ENCODE measurements at regions not wholly inside any gene's neighbourhood (a gene's known extent, or its start where the extent isn't known, plus 50 kb on each side); places are given as distances from the start of the nearest gene placed in this dataset.
"Not testable (repeated sequence)": the region's sequence is repeated elsewhere in the genome, so short reads cannot be mapped to it uniquely, and the experiment has no call there.

GRCh38 chr4:79266136-79266535, 59.7 kb downstream of the NAA11 start:
- DNase-seq (ENCODE audit: low read depth in 2 of 2) = no peak

GRCh38 chr4:79259242-79259641, 66.6 kb downstream of the NAA11 start:
- no peak for DNase-seq (ENCODE audit: low read depth in 2 of 2)

GRCh38 chr4:79258614-79259176, 67.2 kb downstream of the NAA11 start:
- DNase-seq (ENCODE audit: low read depth in 2 of 2) = no peak

GRCh38 chr4:79257953-79258613, 67.8 kb downstream of the NAA11 start:
- DNase-seq (ENCODE audit: low read depth in 2 of 2) = no peak

- DNase-seq (ENCODE audit: low read depth in 2 of 2) = no peak
These were observed 70.1 kb downstream of the NAA11 start for GRCh38 chr4:79255793-79256192.

GRCh38 chr4:79253924-79254323, 71.9 kb downstream of the NAA11 start:
- DNase-seq (ENCODE audit: low read depth in 2 of 2) = no peak

DNA sequence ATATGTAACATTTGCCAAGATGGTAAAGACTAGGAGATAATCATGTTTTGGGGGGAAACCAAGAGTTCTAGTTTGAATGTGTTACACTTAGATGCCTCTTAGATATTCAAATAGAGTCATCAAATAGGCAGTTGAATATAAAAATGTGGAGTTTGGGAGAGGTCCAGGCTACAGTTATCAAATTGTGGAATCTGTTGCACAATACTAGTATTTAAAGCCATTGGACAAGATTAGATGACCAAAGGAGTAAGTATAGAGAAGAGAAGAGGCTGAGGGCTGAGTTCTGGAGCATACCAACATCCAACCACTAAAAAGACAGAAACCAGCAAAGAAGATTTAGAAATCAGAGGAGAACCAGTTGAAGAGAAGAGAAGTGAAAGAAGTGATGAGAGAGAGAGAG, 72.7 kb downstream of the NAA11 start:
- no peak for DNase-seq (ENCODE audit: low read depth in 2 of 2)

DNA sequence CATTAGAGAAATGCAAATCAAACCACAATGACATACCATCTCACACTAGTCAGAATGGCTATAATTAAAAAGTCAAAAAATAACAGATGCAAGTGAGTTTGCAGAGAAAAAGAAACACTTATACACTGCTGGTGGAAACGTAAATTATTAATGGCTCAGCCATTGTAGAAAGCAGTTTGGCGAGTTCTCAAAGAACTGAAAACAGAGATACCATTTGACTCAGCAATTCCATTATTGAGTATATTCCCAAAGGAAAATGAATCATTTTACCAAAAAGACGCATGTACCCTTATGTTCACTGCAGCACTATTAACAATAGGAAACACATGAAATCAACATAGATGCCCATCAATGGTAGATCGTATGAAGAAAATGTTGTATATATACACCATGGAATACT, 75.0 kb downstream of the NAA11 start:
- no peak for DNase-seq (ENCODE audit: low read depth in 2 of 2)

DNA sequence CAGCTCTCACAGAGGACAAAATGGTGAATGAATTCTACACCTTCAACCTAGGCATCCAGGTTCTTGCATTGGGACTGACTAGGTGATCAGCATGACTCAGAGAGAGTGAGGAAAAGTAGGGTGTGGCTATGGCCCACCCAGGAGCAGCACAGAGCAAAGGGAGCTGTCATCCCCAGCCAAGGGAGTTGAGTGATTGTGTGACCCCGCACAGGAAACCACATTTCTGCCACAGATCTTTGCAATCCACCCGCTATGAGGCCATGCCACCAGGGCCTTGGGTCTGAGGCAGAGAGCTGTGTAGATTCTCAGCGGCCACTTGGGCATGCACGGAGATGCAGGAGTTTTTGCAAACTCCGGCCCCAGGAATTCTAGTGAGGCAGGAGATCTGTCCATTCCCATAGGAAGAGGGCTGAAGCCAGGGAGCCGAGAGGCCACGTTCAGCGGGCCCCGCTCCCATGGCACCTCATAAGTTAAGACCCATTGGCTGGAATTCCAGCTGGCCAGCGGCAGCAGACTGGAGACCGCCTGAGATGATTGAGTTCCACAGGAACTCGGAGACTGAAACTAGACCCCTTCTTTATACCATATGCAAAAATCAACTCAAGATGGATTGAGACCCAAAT, 75.9 kb downstream of the NAA11 start:
- DNase-seq (ENCODE audit: low read depth in 2 of 2) = no peak

DNA sequence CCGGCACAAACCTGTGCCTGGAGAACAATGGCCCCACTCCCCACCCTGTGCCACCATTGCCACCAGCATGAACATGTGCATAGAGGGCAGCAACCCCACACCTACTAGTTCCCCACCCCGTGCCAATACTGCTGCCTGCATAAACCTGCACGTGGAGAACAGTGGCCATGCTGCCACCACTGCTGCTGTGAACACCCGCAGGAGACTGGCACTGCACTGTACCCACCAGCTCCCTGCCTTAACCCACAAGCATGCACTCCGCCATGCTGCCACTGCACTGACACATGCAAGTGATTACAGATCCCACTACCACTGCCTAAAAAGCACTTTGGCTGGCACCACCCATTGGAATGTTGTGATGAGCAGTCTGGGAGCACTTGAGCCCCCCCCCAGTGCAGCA, 77.3 kb downstream of the NAA11 start:
- no peak for DNase-seq (ENCODE audit: low read depth in 2 of 2)

- DNase-seq (ENCODE audit: low read depth in 2 of 2) = no peak
These were observed 78.0 kb downstream of the NAA11 start for GRCh38 chr4:79247695-79248394.

- not testable (repeated sequence) for DNase-seq (ENCODE audit: low read depth in 2 of 2)
These were observed 80.5 kb downstream of the NAA11 start for GRCh38 chr4:79245200-79245940.

DNA sequence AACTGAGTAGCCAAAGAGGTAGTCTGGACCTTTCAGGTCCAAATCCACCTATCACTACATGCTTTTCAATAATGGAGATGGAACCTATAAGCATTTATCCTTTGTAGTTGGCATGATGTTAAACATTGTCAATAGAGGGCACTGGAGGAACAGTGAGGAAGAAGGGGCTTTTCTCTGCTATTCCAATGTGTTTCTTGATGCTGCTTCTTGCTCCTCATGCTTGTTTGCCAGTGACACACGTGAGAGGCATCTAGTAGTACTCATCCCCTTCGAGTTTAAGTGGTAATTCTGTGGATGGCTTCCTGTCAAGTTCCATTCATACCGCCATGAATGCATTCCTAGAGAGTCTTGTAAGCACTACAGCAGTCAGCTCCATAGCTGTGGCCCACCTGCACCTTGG, 84.0 kb downstream of the NAA11 start:
- DNase-seq (ENCODE audit: low read depth in 2 of 2) = no peak

GRCh38 chr4:79237851-79238250, 88.0 kb downstream of the NAA11 start:
- DNase-seq (ENCODE audit: low read depth in 2 of 2) = no peak

DNA sequence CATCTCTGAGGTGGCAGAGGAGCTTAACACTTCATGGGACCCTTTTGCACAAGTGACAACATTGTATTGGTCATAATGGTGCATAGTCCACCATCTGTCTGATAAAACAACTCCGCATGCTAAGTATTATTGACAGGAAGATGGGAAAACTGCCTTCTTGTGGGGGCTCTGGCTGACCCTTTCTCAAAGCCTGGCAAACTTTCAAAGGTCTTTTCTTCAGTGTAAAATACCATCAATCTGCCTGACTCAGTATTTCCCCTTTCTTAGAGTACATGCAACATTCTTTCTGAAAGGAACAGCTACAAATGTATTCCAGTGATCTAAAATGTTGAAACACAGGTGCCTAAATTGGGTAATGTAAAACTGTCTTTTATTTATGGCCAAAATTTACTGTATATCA, 89.1 kb downstream of the NAA11 start:
- DNase-seq (ENCODE audit: low read depth in 2 of 2) = no peak

GRCh38 chr4:79235095-79235494, 90.8 kb downstream of the NAA11 start:
- no peak for DNase-seq (ENCODE audit: low read depth in 2 of 2)

DNA sequence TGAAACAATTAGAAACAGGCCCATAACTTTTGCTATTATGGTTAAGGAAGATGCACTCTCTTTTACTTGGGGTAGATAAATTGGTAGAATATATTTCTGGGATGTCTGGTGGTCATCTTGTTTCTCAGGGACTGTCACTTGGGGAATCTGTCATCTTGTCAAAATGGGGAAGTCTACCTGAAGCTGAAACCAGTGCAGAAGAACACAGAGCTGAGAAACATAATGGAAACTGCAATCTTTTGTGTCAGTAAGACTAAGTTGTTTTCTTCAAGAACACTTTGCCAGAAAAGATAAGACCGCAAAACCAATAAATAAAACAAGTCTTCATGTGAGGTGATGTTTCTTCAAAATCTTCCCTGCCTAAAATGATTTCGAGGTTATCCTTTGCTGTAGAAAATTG, 92.0 kb downstream of the NAA11 start:
- no peak for DNase-seq (ENCODE audit: low read depth in 2 of 2)

DNA sequence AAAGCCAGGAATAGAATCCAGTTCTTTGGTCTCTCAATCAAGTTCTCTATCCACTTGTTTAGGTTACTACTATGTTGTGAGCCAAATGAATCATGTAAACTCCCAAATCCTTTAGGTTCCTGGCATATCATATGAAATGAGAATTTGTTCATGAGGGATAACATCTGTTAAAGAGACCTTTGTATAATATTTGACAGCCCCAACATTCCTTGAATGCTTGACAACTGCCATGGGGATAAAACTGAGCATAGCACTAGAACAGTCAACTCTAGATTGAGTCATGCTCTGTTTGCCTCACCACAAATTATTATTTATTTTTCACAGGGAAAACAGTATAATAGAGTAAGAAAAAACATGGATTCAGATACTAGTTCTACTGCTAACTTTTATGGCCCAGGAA, 93.3 kb downstream of the NAA11 start:
- DNase-seq (ENCODE audit: low read depth in 2 of 2) = no peak

DNA sequence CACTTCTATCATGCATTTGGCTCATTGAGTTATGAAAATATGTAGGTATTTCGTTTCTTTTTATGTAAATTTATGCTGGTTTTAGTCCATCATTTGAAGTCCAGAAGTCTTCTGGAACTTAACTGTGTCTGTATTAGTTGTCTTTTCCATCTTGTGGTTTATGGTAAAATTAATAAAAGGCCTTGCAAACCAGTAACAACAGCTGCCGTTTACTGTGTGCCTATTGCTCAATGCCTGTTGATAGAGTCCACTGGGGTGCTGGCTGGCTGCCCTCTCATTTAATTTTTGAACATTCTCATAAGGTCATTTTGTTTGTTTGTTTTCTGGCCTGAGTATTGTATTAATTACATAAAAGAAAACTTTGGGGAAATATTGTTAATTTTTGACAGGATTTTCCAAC, 98.0 kb downstream of the NAA11 start:
- no peak for DNase-seq (ENCODE audit: low read depth in 2 of 2)

- DNase-seq (ENCODE audit: low read depth in 2 of 2) = no peak
These were observed 100.5 kb downstream of the NAA11 start for GRCh38 chr4:79225360-79225759.

DNA sequence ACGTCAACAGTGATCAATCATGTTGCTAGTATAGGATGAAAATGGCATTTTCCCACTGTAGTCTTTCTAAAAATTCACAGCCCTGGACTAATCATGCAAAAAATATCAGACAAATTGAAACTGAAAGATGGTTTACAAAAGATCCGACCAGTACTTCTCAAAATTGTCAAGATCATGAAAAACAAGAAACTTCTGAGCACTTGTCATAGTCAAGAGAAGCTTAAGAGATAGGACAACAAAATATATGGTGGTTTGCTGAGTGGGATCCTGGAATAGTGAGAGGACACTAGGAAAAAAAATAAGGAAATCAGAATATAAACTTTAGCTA, 101.1 kb downstream of the NAA11 start:
- no peak for DNase-seq (ENCODE audit: low read depth in 2 of 2)

All from lung microvascular endothelial cell (primary cell).